Activated naive CD8-positive, alpha-beta T cell treated with anti-CD3 and anti-CD28 coated beads, Interleukin-2, amount 50 U/mL, for 16 hours (primary cell): ENCODE measurements at regions not wholly inside any gene's neighbourhood (a gene's known extent, or its start where the extent isn't known, plus 50 kb on each side); places are given as distances from the start of the nearest gene placed in this dataset.

Experiments
- DNase-seq: peaks from one replicate; pipeline ENCODE4 v3.0.0-alpha.2; 2020; ENCODE audit warnings: low read depth, low spot score

- no peak for DNase-seq
These were observed 1048.1 kb downstream of the MCTP2 start for GRCh38 chr15:95279277-95280019.

- DNase-seq: no peak
These were observed 1049.3 kb downstream of the MCTP2 start for GRCh38 chr15:95280711-95281110.

GRCh38 chr15:95281470-95281869, 1049.0 kb upstream of the NR2F2 start:
- no peak for DNase-seq

- no peak for DNase-seq
These were observed 1046.0 kb upstream of the NR2F2 start for GRCh38 chr15:95284492-95284891.

GRCh38 chr15:95284933-95285421, 1045.5 kb upstream of the NR2F2 start:
- DNase-seq: no peak

- no peak for DNase-seq
These were observed 1044.1 kb upstream of the NR2F2 start for GRCh38 chr15:95286352-95286880.

- DNase-seq: no peak
These were observed 1042.8 kb upstream of the NR2F2 start for GRCh38 chr15:95287720-95288103.

- no peak for DNase-seq
These were observed 1041.9 kb upstream of the NR2F2 start for GRCh38 chr15:95288626-95289025.

GRCh38 chr15:95290176-95290974, 1040.1 kb upstream of the NR2F2 start:
- no peak for DNase-seq

- DNase-seq: no peak
These were observed 1038.5 kb upstream of the NR2F2 start for GRCh38 chr15:95291898-95292472.

GRCh38 chr15:95292785-95293450, 1037.6 kb upstream of the NR2F2 start:
- DNase-seq: no peak

GRCh38 chr15:95293456-95294031, 1037.0 kb upstream of the NR2F2 start:
- no peak for DNase-seq

- no peak for DNase-seq
These were observed 1035.1 kb upstream of the NR2F2 start for GRCh38 chr15:95295363-95295762.

GRCh38 chr15:95295896-95296625, 1034.4 kb upstream of the NR2F2 start:
- no peak for DNase-seq

- DNase-seq: no peak
These were observed 1033.9 kb upstream of the NR2F2 start for GRCh38 chr15:95296643-95297042.

GRCh38 chr15:95298729-95299128, 1031.8 kb upstream of the NR2F2 start:
- DNase-seq: no peak

GRCh38 chr15:95300958-95301357, 1029.5 kb upstream of the NR2F2 start:
- no peak for DNase-seq

GRCh38 chr15:95302206-95302605, 1028.3 kb upstream of the NR2F2 start:
- no peak for DNase-seq

- no peak for DNase-seq
These were observed 1027.7 kb upstream of the NR2F2 start for GRCh38 chr15:95302809-95303208.

GRCh38 chr15:95303713-95304112, 1026.8 kb upstream of the NR2F2 start:
- DNase-seq: no peak
